ENCODE measurements at regions not wholly inside any gene's neighbourhood (a gene's known extent, or its start where the extent isn't known, plus 50 kb on each side); places are given as distances from the start of the nearest gene placed in this dataset.

GRCh38 chr1:37233606-37234005 is 199.3 kb upstream of the GRIK3 start:
- H3K27ac ChIP-seq = no peak overlapping the region

GRCh38 chr1:37234941-37235418 is 200.7 kb upstream of the GRIK3 start:
- H3K4me3 ChIP-seq = no peak overlapping the region
- H3K27ac ChIP-seq = no peak overlapping the region
- no peak for TF ChIP-seq CTCF (IDR thresholded peaks at IDR 0.05)
- no peak for DNase-seq (ENCODE audit: low spot score)

More at GRCh38 chr1:37233606-37234005, 199.3 kb upstream of the GRIK3 start:
- no peak for DNase-seq (ENCODE audit: low spot score)
- no peak overlapping the region for H3K4me3 ChIP-seq
- TF ChIP-seq CTCF (IDR thresholded peaks at IDR 0.05) = no peak

GRCh38 chr1:37237948-37238347 is 203.6 kb upstream of the GRIK3 start:
- no peak for DNase-seq (ENCODE audit: low spot score)
- TF ChIP-seq CTCF (IDR thresholded peaks at IDR 0.05) = no peak
- no peak overlapping the region for H3K4me3 ChIP-seq
- no peak overlapping the region for H3K27ac ChIP-seq

- DNase-seq (ENCODE audit: low spot score) = no peak
- Histone ChIP-seq H3K27ac (no peak overlapping the region), H3K4me3 (no peak overlapping the region)
- no peak for TF ChIP-seq CTCF (IDR thresholded peaks at IDR 0.05)
These were observed 204.3 kb upstream of the GRIK3 start for GRCh38 chr1:37238364-37239224.

DNA sequence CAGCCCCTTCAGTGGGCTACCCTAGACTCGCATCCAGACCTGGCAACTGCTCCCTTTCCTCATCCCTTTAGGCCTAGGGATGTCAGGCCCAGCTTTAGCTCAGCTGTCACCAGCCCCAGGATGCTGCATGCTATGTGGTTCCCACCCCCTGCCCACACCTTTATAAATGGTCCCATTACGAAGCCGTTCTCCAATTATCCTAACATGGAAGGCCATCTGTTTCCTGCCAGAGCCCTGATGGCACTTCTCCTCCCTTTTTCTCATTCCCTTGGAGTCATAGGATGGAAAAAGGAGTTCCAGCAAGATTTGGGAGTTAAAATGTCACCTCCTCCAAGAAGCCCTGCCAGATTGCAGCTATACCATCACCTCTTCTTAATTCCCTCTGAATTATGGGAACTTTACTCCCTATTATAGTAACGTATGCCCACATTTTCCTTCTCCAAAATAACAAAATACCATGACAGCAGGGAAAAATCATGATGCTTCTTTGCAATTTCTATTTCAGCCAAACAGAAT is 205.0 kb upstream of the GRIK3 start:
- H3K27ac ChIP-seq = no peak overlapping the region
- no peak for TF ChIP-seq CTCF (IDR thresholded peaks at IDR 0.05)
- no peak overlapping the region for H3K4me3 ChIP-seq
- no peak for DNase-seq (ENCODE audit: low spot score)

DNA sequence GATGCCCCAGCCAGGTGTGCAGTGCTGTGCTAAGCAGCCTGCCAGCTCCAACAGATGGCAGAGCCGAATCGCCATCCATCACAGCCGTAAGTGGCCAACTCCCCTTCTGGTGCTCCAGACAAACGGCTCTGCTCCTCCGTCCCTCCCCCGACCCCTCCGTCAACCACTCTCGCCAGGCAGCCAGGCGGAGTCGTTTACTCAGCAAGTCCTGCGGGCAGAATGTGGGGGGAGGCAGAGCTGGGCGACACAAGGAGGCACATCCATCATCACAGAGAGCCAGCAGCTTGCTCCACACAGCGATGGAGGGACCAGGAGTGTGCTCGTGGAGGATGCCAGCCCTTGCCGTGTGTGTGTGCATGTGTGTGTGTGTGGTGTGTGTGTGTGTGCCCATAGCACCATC is 206.6 kb upstream of the GRIK3 start:
- no peak overlapping the region for H3K4me3 ChIP-seq
- no peak for DNase-seq (ENCODE audit: low spot score)
- H3K27ac ChIP-seq = no peak overlapping the region
- no peak for TF ChIP-seq CTCF (IDR thresholded peaks at IDR 0.05)

DNA sequence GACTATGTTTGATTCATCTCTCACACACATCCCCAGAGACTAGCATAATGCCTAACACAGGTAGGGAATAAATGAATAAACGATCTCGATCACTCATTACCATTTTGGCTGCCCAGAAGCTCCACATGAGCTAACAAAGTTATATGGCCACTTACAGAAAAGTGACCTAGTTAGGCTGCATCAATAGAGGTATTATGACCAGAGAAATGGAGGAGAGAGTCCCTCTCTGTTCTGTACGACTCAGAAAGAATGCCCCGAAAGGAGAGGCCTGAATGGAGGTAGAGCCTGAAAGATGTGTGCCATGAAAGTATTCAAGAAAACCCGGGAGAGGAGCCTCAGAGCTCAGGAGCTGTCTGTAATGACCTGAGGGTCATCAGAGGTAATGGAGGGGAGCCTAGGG is 208.2 kb upstream of the GRIK3 start:
- TF ChIP-seq CTCF (IDR thresholded peaks at IDR 0.05) = no peak
- no peak overlapping the region for H3K4me3 ChIP-seq
- no peak for DNase-seq (ENCODE audit: low spot score)
- no peak overlapping the region for H3K27ac ChIP-seq

All from coronary artery (tissue), 2 donors.